ENCODE measurements at regions not wholly inside any gene's neighbourhood (a gene's known extent, or its start where the extent isn't known, plus 50 kb on each side); places are given as distances from the start of the nearest gene placed in this dataset.

DNA sequence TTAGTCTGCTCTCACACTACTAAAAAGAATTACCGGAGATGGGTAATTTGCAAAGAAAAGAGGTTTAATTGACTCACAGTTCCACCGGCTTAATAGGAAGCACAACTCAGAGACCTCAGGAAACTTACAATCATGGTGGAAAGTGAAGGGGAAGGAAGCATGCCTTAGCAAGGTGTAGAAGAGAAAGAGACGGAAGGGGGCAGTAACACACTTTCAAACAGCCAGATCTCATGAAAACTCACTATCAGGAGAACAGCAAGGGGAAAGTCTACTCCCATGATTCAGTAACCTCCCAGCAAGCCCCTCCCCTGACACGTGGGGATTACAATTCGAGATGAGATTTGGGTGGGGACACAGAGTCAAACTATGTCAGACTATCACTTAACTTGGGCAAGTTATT is 236.6 kb upstream of the ANO3 start:
- DNase-seq (ENCODE audit: low read depth): no peak

DNA sequence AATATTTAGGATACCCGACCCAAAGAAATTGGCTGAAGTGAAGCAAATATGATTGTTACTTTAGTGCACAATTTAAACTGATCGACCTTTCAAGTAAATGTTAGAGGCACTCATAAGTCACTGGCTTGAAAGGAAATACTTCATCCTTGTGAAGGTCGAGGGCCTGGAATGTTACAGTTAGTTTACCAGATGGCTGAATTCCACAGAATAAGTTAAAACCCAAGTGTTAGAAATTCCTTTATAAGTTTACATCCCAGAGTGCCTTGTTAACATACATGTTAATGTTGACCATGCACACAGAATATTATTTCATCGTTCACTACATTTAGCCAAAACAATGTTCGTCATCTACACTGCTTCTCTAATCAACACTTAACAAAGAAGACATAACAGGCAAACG is 235.5 kb upstream of the ANO3 start:
- DNase-seq (ENCODE audit: low read depth): peak; percentile 11

DNA sequence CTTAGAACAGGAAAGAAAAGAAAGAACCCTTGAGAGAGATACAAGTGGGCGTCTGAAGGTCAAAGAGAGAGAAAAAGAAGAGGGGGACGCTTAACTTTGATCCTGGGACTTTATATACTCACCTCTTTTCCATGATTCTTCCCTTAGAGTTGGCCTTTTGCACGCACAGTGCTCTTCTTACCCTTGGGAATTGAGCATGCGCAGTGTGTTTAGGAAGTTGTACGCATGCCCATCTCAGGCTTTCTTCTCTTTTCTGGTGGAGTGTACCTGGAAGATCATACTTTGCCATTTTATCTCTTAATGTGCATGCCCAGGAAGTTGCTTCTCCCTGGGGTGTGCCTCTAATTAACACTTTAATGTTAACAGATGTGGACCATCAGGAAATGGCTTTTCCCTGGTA is 229.6 kb upstream of the ANO3 start:
- DNase-seq (ENCODE audit: low read depth): no peak

DNA sequence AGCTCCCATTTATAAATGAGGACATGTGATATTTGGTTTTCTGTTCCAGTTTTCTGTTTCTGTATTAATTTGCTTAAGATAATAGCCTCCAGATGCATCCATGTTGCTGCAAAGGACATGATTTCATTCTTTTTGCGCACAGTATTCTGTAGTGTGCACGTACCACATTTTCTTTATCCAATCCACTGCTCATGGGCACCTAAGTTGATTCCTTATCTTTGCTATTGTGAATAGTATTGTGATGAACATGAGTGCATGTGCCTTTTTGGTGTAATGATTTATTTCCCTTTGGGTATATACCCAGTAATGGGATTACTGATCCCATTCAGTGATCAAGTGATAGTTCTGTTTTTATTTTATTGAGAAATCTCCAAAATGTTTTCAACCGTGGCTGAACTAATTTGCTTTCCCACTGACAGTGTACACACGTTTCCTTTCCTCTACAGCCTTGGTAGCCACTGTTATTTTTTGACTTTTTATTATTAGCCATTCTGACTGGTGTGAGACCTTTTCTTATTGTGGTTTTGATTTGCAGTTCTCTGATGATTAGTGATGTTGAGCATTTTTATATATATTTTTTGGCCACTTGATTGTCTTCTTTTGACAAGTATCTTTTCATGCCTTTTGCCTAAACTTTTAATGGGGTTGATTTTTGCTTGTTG is 226.0 kb upstream of the ANO3 start:
- DNase-seq (ENCODE audit: low read depth): no peak

DNA sequence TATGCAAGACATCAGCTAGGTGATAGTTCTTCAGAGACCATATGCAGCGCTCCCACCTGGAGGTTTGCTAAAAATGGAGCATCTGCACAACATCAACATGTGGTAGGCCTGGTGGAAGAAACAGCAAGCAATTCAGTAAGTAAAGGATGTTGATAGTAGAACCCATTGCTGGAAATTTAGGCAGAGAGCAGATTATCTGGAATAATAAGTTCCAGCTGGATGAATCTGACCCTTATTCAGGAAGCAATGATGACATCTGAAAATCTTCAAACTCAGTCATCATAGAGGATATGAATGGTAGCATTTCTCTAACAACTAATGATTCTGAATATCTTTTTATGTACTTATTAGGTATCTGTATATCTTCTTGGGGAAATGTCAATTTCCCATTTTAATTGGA is 225.2 kb upstream of the ANO3 start:
- DNase-seq (ENCODE audit: low read depth): no peak

DNA sequence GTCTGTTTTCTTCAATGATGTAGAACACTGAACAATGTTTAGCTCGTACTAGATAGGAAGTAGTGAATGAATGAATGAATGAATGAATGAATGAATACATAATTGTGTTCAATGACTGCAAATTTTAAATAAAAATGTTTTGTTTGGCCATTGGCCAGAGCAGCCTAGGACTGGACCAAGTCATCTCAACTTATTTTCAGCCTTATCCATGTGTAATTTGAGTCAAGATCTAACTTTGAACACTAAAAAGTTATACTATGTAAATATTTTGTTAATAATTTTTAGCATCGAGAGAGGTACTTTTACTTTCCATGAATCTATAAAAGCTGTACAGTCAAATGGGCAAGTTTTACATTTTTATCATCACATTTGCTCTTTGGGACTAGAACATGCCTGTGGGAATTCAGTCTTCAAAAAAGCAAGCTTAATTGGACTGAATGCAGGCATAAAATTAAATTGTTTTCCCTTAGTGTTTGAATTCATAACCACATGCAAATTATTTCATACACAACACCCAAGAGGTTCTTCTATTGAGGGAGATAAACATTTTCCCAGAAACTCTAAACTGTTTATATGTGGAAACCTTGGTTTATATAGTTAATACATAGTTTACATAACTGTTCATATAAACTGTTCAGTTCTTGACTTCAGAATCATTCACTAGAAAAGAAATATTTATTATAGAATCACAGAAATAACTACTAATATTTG is 222.1 kb upstream of the ANO3 start:
- no peak for DNase-seq (ENCODE audit: low read depth)

DNA sequence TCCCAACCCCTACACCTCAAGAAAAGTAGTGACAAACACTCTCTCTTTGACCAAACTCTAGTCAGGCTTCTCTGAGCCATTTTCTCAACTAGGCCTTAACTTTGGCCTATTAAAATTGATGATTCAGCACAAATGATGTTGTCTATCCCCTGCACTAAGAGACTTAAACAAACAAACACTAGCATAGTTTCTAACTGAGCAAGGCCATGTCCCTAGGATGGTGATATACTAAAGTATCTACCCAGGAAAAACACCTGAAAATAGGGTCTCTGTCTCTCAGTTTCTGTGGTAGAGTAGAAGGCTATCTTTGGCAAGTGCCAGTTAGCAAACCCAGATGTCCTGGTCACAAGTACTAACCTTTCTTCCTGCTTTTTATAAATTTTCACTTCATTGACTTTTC is 219.7 kb upstream of the ANO3 start:
- no peak for DNase-seq (ENCODE audit: low read depth)

DNA sequence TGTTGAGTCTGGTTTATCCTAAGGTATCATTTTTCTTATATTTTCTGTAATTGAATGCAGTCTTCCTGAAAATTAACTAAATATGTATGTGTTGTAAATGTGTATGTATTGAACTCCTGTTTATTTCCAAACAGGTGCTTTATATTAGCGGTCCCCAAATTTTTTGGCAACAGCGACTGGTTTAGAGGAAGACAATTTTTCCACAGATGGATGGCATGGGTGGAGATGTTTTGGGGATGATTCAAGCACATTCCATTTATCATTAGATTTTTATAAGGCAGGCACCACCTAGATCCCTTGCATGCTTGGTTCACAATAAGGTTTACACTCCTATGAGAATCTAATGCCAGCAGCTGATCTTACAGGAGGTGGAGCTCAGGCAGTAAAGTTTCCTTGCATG is 210.5 kb upstream of the ANO3 start:
- DNase-seq (ENCODE audit: low read depth): no peak

DNA sequence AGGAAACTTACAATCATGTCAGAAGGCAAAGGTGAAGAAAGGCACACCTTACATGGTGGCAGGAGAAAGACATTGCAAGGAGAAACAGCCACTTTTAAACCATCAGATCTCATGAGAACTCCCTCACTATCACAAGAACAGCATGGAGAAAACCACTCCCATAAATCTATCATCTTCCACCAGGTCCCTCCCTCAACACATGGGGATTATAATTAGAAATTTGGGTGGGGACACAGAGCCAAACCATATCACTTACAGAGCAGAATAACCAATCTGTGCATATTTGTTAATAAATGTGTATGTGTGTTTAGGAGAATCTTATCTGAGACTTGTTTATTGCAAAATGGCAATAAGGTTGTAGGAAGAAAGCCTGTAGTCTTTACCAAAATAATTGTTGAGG is 205.2 kb upstream of the ANO3 start:
- no peak for DNase-seq (ENCODE audit: low read depth)

DNA sequence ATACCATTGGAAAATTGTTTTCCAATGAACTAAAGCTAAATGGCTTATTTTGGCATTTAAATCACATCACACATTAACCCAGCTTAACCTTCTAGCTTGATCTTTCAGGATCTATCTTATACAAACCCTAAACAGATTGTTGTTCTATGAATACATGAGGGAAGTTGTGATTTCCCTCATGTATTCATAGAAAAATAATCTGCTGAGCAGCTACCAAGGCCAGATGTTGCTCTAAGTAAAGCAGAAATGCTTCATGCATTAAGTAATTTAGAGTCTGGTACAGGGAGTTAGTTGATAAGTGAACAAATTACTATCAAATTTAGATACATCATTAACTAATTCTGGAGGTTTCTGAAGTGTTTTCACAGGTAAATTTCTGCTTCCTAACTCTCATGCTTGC is 204.6 kb upstream of the ANO3 start:
- DNase-seq (ENCODE audit: low read depth): no peak

DNA sequence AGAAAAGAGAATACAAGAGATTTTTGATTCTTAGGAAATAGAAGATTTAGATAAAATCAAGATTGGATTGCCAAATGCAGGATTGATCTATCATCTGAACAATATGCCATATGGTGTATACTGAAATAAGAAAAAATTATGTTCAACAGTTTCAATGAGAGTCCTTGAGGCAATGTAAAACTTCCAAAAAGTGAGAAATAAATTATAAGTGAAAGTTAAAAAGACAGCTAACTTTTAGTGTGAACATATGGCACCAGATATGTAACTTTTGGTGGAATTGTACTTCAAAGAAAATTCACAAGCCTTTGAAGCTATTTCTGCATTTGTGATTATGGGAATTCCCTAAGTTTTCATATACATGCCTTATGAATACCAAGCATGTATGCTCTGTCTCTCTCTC is 200.5 kb upstream of the ANO3 start:
- DNase-seq (ENCODE audit: low read depth): no peak

DNA sequence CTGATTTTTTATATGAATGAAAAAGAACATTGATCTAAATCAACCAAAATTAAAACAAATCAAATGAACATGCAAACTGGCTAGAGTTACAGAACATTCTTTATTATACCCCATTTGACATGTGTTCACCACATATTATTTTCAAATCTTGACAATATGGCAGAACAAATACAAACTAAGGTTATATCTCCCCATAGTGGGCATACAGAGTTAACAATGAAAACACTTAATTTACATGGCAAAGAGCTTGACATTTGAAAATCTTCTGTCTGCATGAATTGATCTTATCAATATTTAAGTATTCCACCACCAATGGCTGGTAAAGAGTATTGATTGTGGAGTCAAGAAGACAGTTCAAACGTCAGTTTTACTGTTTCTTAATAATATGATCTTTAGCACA is 197.9 kb upstream of the ANO3 start:
- no peak for DNase-seq (ENCODE audit: low read depth)

DNA sequence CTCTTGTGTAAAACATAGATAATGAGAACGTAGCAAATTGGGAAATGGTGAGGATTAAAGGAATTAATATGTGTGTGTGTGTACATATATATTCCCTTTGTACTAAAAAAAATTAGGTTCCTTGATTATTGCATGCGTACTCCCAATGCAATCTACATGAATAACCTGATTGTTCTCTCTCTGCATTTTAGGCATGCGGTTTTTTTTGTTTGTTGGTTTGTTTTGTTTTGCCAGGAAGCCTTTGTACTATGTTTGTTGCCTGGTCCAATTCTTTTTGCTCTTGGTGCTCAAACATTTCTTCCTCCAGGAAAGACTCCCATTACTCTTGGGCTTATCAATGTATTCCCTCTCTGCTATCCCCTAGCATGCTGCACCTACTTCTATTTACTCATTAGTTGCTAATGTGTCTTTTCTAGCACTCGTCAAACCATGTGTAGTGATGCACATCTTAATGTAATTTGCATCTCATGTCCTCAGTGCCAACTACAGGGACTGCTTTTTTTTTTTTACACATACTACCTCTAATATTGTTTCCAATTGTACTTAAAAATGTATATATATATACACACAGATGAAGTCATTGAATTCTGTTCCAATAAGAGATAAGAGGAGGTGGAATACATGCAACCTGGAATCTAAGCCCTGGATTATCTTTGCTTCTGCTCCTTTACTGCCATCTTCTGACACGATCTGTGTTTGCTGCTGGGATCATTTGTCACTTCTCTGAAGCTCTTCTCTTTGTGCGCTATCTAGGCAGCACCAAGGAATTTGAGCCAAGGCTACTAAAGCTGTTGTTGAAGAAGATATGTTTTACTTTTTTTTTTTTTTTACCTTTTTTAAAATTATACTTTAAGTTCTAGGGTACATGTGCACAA is 197.2 kb upstream of the ANO3 start:
- DNase-seq (ENCODE audit: low read depth): peak; percentile 18

DNA sequence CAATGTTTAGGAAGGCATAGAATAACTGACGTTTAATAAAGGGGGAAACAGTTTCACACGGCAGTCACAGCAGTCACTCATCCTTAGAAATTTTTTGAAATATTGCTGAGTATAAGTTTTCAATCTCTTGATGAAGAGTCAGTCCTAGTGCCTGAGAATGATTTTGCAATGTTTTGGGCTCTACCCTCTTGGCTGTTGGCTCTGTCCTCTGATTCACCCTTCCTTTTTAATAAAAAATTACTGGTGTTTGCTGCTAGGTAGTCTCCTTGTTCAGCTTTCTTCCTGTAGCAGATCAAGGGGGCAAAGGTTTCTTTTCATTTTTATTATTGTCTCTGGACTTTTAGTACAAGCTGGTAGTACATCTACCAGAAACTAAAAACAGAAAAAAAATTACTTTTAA is 194.3 kb upstream of the ANO3 start:
- no peak for DNase-seq (ENCODE audit: low read depth)

DNA sequence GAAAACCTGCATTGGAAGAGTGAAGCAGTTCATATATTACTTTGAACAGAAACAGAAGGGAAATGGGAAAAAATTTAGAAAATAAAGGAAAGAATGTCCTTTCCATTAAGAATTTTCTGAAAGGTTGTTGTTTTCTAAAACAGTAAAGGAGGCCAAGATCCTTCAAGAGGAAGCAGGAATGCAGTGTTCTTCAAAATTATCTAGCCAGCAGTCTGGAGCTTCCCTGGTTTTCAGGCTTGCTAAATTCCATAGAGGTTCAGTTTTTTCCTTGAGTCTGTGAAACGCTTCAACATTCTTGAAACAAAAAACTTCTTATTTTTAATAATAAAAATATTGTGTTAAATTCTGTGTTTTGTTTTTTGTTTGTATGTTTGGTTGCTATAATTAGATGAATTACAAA is 189.0 kb upstream of the ANO3 start:
- no peak for DNase-seq (ENCODE audit: low read depth)

DNA sequence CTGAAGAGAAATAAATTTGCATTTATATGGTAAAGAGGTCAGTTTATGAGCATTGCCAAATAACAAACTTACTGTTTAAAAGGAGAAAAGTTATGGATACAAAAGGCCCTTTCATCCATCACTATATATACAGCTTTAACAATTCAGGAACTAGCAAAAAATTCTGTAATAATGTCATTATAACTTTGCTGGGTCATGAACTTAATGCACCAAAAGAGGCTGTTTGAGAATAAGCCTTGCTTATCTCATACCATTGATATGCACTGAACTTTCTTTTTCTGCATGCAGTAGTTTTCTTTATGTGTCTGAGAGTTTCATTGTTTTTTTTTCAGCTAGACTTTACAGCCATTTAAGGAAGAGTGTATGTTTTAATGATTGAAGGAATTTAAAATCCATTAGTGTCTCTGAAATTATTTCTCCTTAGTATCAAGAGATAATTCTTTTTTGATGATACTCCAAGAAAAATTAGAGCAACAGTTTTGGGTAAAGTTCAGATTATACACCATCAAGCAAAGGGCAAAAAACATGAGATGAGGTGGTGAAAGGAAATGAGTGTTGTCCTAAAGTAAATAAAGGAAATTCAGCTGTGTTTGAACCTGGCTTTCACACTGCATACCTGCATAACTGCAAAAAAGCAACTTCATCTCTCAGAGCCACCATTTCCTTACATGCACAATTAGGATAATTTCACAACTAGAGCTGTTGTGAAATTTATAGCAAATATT is 188.2 kb upstream of the ANO3 start:
- DNase-seq (ENCODE audit: low read depth): peak; percentile 20

DNA sequence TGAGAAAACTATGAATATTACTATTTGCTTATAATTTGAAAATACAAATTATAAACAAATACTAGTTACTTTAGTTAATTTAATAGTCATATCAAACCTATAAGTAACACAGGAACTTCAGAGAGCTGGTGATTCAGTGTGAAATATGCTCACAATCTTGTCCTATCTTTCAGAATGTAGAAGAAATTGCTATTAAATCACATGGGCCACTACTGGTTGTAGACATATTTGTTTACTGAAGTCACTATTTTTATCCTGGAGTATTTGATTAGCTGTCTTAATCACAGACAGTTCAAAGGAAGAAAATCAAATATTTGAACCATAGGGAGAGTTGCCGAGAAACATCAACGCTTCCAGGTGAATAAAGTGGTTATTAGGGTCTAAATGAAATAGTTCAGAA is 187.6 kb upstream of the ANO3 start:
- DNase-seq (ENCODE audit: low read depth): peak; percentile 16

DNA sequence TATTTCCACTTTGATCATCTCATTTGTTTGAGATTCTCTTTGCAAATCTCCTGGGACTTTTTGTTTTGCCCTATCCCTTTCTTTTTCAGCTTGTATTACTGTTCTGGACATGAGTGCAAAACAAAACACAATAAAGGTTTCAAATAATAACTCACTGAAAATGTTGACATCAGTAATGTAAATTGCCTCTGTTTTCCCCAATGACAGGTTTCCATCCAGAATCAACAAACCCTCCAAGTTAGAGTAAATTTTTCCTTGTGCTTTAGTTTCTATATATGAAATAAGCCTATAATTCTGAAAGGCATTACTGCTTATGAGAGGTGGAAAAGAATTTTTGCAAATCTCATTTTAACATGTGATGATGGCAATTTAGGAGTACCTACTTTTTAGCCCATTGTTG is 187.0 kb upstream of the ANO3 start:
- no peak for DNase-seq (ENCODE audit: low read depth)

DNA sequence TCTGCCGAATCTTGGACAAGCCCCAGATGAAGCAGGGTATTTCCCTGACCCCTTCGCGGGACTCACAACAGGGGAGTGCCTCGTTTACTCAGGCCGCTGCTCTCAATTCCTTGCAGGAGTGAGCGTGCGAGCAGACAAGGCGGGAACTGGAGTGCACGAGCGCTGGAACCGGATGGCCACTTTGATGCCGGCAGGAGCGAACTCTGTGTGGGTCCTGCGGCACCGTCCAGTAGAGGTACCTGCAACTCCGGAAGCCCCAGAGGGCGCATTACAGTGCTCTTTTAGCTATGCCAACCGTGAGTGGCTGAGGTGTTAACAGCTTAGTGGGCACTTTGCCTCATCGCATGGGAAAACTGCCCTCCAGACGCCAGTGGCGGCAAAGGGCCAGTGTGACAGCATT is 182.3 kb upstream of the ANO3 start:
- no peak for DNase-seq (ENCODE audit: low read depth)

DNA sequence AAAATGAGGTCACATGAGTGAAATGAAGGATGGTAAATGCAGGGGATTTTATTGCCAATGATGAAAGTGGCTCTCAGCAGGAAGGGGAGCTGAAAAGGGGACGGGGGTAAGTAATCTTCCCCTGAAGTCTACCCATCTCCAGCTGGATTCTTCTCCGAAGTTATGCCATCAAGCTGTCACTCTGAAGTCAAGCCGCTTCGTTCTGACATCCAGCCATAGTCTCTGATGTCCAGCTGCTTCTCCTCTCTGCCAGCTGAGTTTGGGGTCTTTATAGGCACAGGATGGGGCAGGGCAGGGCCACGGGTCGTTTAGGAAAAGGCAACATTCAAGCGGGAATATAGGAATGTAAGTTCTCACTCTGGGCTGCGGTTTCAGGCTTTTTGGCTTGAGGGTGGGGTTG is 181.9 kb upstream of the ANO3 start:
- DNase-seq (ENCODE audit: low read depth): no peak

DNA sequence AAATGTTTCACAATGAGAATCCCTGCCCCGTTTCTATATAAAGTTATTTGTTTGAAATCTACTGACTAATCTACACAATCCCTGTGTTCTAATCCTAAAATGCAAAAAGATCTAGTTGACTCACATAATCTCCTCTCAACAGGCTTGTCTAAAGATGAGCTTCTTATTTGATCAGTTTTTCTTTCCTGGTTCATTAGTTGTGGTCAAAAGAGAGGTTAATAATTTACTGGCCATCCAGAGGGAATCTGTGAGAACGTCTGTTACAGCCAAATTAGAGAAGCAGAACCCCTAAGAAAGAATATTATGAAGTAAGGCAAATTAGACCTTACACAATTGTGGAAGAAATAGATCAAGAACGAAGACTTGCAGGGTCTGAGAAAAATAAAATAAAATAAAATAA is 173.7 kb upstream of the ANO3 start:
- DNase-seq (ENCODE audit: low read depth): no peak

DNA sequence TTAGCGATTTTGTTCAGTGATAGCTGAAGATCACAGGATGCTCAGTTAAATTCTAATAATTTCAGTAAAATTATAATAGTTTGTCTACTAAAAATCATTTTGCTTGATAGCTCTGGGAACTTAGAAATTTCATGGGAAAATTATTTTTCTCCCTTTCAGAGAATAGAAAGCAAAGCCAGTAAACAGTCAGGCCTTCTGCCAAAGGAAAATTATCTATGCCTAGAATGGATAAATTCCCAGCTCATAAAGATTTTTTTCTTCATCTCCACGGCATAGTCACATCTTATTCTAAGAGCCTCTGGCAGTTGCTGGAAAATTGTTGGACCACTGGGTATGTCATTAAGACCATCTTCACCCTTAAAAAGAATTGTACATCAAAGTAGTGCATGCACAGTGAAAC is 169.6 kb upstream of the ANO3 start:
- DNase-seq (ENCODE audit: low read depth): no peak

DNA sequence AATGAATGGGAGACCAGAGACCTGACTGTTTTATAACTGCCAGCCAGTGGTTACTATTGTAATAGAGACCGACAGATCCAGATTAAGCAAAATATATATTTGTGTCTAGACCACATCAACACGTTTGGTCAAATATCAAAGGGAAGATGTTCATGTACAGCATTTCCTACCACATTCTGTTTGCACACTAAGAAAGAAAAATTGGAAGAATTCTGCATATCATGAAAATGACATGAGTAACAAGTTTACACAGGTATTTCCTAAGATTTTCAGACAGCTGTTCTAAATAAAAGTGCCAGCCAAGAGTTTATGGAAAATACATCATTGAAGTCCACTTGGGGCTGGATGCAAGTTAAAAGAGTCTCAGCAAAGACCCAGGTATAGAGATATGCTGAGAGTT is 145.5 kb upstream of the ANO3 start:
- no peak for DNase-seq (ENCODE audit: low read depth)
